ENCODE measurements at regions not wholly inside any gene's neighbourhood (a gene's known extent, or its start where the extent isn't known, plus 50 kb on each side); places are given as distances from the start of the nearest gene placed in this dataset.

GRCh38 chr6:104046426-104046825, 813.3 kb downstream of the HACE1 start:
- no peak overlapping the region for H2AFZ ChIP-seq (ENCODE audit: low read length)
- in situ Hi-C loops (cut with HindIII; ENCODE audit: extremely low pct_ligation_motif_present, low pct_unique_long_range_greater_than_20kb) = no loop called here
- ATAC-seq = no peak
- POLR2A ChIA-PET = no interaction called here
- no peaks in the 10 kb centered on the region; a peak in 1 of 5 replicates for H3K27me3 ChIP-seq (ENCODE audit: control insufficient read depth in 1 of 2, insufficient read depth in 2 of 2, low read length in 2 of 2)
- no peak overlapping the region for H3K4me3 ChIP-seq (replicated peaks in 1 of 3; ENCODE audit: insufficient read depth in 1 of 3, low read depth in 2 of 3, low read length in 3 of 3)
- BruUV-seq (replicated peaks) = no TSS peak
- 0% methylated on average over 2 of the region's 2 CpGs for WGBS (ENCODE audit: low lambda C conversion rate)
- DNase-seq (ENCODE audit: low spot score) = no peak
- CTCF ChIA-PET (ENCODE audit: low intra/inter-chr PET ratio, low total read pairs) = no interaction called here
- FAIRE-seq = no peak
- no peaks in the 10 kb centered on the region for H4K20me1 ChIP-seq (ENCODE audit: insufficient read depth, low read length)
- H3K4me1 ChIP-seq (ENCODE audit: insufficient read depth, low read length) = no peaks in the 10 kb centered on the region
- H3K27ac ChIP-seq (ENCODE audit: extremely low read length, insufficient read depth, low read length) = no peak overlapping the region
- H3K9me3 ChIP-seq (ENCODE audit: low read length) = no peaks in the 10 kb centered on the region
- no peaks in the 10 kb centered on the region for H3K79me2 ChIP-seq (ENCODE audit: insufficient read depth, low read length)
- H3K36me3 ChIP-seq (replicated peaks in 1 of 2; ENCODE audit: control insufficient read depth in 1 of 2, insufficient read depth in 2 of 2, low read length in 2 of 2) = no peaks in the 10 kb centered on the region
- no peak overlapping the region for H3K4me2 ChIP-seq (ENCODE audit: low read depth, low read length)
- TF ChIP-seq SALL1 (CRISPR knock-in tag; IDR thresholded peaks at IDR 0.05) (no peak), PAF1 (CRISPR knock-in tag; IDR thresholded peaks at IDR 0.05) (no peak), TGIF2 (CRISPR knock-in tag; IDR thresholded peaks at IDR 0.05) (no peak), SP140L (CRISPR knock-in tag; IDR thresholded peaks at IDR 0.05; ENCODE audit: borderline replicate concordance) (no peak), MAFF (IDR thresholded peaks at IDR 0.05; ENCODE audit: low read depth, low read length) (no peak), CBX1 (IDR thresholded peaks at IDR 0.05; ENCODE audit: low read depth) (no peak)
- no peak overlapping the region for H3K9ac ChIP-seq (ENCODE audit: insufficient read depth, low read depth, low read length)
- intact Hi-C loops (cut with micrococcal nuclease; ENCODE audit: unreplicated experiment) = no loop called here

- H2AFZ ChIP-seq (ENCODE audit: low read length) = no peak overlapping the region
- no peak overlapping the region for H3K9ac ChIP-seq (ENCODE audit: insufficient read depth, low read depth, low read length)
- no TSS peak for BruUV-seq (replicated peaks)
- ChIA-PET CTCF (ENCODE audit: low intra/inter-chr PET ratio, low total read pairs) (no interaction called here), POLR2A (no interaction called here)
- no peak for FAIRE-seq
- H3K4me3 ChIP-seq (replicated peaks in 1 of 3; ENCODE audit: insufficient read depth in 1 of 3, low read depth in 2 of 3, low read length in 3 of 3) = no peak overlapping the region
- H3K27me3 ChIP-seq (ENCODE audit: control insufficient read depth in 1 of 2, insufficient read depth in 2 of 2, low read length in 2 of 2) = no peaks in the 10 kb centered on the region
- H3K4me2 ChIP-seq (ENCODE audit: low read depth, low read length) = no peak overlapping the region
- WGBS (ENCODE audit: low lambda C conversion rate) = 8% methylated on average over 1 of the region's 1 CpG
- no peak for TF ChIP-seq SMAD1 (CRISPR knock-in tag; IDR thresholded peaks at IDR 0.05; ENCODE audit: borderline replicate concordance, low read depth)
- no peak for TF ChIP-seq TSC22D2 (CRISPR knock-in tag; IDR thresholded peaks at IDR 0.05; ENCODE audit: borderline replicate concordance)
- no peak for ATAC-seq
- no peaks in the 10 kb centered on the region for H3K79me2 ChIP-seq (ENCODE audit: insufficient read depth, low read length)
- H3K36me3 ChIP-seq (replicated peaks in 1 of 2; ENCODE audit: control insufficient read depth in 1 of 2, insufficient read depth in 2 of 2, low read length in 2 of 2) = no peaks in the 10 kb centered on the region
- no peaks in the 10 kb centered on the region for H4K20me1 ChIP-seq (ENCODE audit: insufficient read depth, low read length)
- in situ Hi-C loops (cut with HindIII; ENCODE audit: extremely low pct_ligation_motif_present, low pct_unique_long_range_greater_than_20kb) = no loop called here
- H3K4me1 ChIP-seq (ENCODE audit: insufficient read depth, low read length) = no peaks in the 10 kb centered on the region
- H3K9me3 ChIP-seq (ENCODE audit: low read length) = no peaks in the 10 kb centered on the region
- DNase-seq (ENCODE audit: low spot score) = no peak
- H3K27ac ChIP-seq (ENCODE audit: extremely low read length, insufficient read depth, low read length) = no peak overlapping the region
- intact Hi-C loops (cut with micrococcal nuclease; ENCODE audit: unreplicated experiment) = no loop called here
Observed at GRCh38 chr6:104031346-104031745, 828.4 kb downstream of the HACE1 start.

Measured in HepG2 (cell line).